PFSK-1 (cell line): ENCODE measurements at regions not wholly inside any gene's neighbourhood (a gene's known extent, or its start where the extent isn't known, plus 50 kb on each side); places are given as distances from the start of the nearest gene placed in this dataset.

Experiments used
- FOXP2 ChIP-seq: optimal IDR thresholded peaks from 2 replicates; pipeline ENCODE3; 2011; ENCODE audit warnings: borderline replicate concordance, control low read depth, inconsistent platforms; ENCODE audit not compliant: insufficient read depth; ENCODE audit errors: extremely low read length, extremely low read depth
- POLR2AphosphoS5 ChIP-seq: IDR thresholded peaks from 2 replicates; pipeline ENCODE4 v1.6.1; 2012; ENCODE audit warnings: low read depth, mild to moderate bottlenecking, control low read depth, low read length, moderate library complexity
- SIN3A ChIP-seq: IDR thresholded peaks from 2 replicates; pipeline ENCODE4 v1.6.1; 2012; ENCODE audit warnings: mild to moderate bottlenecking, low read length, moderate library complexity, borderline replicate concordance; ENCODE audit not compliant: insufficient read depth
- TAF1 ChIP-seq: IDR thresholded peaks from 2 replicates; pipeline ENCODE4 v1.6.1; 2012; ENCODE audit warnings: low read length, control low read depth, borderline replicate concordance; ENCODE audit not compliant: insufficient read depth
- TF ChIP-seq, protein P1 (sequence below), 2 experiments: IDR thresholded peaks; 2 replicates each; pipeline versions ENCODE4 v1.6.1 to v1.8.0; 2011 to 2012; ENCODE audit warnings: low read depth in 2 of 2, low read length in 2 of 2, control low read depth in 1 of 2, inconsistent platforms in 1 of 2, mild to moderate bottlenecking in 1 of 2, moderate library complexity in 1 of 2; ENCODE audit not compliant: insufficient read depth in 1 of 2

DNA sequence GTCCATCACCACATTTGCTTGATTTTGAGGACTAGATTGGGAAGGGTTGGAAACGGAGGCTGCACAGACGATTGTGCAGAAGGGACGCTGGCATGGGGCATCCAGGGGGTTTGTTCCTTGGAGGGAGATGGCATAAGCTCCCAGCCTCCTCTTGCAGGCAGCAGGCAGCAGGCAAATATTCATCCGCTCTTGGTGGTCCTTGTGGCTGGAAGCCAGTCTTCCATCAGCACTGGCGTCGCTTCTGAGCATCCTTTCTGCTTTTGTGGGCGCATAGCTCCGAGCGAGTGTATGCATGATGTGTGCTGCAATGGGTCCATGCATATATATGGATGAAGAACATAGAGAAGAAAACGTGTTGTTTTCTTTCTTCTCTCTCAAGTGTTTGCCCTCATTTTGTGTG is 166.1 kb upstream of the NTM start:
- TF ChIP-seq FOXP2: no peak
- TF ChIP-seq SIN3A: no peak
- no peak for TF ChIP-seq TAF1
- no peak for TF ChIP-seq POLR2AphosphoS5
- TF ChIP-seq, protein P1, sequence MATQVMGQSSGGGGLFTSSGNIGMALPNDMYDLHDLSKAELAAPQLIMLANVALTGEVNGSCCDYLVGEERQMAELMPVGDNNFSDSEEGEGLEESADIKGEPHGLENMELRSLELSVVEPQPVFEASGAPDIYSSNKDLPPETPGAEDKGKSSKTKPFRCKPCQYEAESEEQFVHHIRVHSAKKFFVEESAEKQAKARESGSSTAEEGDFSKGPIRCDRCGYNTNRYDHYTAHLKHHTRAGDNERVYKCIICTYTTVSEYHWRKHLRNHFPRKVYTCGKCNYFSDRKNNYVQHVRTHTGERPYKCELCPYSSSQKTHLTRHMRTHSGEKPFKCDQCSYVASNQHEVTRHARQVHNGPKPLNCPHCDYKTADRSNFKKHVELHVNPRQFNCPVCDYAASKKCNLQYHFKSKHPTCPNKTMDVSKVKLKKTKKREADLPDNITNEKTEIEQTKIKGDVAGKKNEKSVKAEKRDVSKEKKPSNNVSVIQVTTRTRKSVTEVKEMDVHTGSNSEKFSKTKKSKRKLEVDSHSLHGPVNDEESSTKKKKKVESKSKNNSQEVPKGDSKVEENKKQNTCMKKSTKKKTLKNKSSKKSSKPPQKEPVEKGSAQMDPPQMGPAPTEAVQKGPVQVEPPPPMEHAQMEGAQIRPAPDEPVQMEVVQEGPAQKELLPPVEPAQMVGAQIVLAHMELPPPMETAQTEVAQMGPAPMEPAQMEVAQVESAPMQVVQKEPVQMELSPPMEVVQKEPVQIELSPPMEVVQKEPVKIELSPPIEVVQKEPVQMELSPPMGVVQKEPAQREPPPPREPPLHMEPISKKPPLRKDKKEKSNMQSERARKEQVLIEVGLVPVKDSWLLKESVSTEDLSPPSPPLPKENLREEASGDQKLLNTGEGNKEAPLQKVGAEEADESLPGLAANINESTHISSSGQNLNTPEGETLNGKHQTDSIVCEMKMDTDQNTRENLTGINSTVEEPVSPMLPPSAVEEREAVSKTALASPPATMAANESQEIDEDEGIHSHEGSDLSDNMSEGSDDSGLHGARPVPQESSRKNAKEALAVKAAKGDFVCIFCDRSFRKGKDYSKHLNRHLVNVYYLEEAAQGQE (IDR thresholded peaks at IDR 0.05; ENCODE audit: insufficient read depth in 1 of 2, low read depth in 2 of 2, low read length in 2 of 2): no peak

DNA sequence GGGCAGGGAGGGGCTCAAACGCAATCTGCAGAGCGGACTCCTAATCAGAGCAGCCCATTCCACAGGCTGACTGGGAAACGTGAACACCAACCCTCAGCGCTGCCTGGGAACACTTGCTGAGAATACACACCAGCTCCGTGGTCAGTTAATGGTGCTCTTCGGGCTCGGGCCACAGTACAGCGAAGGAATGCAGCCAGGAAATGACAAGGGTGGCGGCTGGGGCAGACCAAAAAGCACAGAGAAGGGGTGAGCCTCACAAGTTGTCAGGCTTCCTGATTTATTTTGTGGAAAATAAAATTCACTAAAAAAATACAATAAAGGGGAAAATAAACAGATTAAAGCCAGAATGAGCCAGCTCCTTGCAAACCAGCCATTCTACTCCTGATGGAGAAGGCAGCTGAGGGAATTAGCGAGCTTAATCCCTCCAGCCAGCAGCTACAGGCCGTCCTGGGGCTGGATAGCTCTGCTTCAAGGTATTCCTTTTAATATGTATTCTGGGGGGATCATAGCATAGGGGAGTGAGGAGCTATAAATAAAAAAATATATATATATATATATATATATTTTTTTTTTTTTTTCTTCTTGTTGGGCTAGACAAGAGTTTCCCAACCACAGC is 165.5 kb upstream of the NTM start:
- TF ChIP-seq POLR2AphosphoS5 (no peak), FOXP2 (no peak), TAF1 (no peak), SIN3A (no peak)
- TF ChIP-seq, protein P1 (IDR thresholded peaks at IDR 0.05; ENCODE audit: insufficient read depth in 1 of 2, low read depth in 2 of 2, low read length in 2 of 2): no peak

DNA sequence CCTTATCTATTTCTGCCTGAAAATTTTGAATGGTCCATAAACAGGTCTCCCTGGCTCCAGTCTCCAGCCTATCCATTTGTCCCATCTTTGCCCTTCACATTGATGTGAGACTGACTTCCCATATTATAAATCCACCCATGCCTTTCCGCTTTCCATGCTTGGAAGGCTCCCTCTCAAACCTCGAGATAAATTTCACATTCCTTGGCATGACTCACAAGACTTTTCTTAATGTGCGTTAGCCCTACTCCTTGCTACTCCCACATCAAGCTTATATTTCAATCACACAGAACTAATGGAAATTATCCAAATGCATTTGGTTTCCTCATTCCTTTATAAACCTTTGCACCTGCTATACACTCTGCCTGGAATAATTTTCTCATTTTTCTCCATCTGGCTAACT is 163.7 kb upstream of the NTM start:
- TF ChIP-seq POLR2AphosphoS5 (no peak), SIN3A (no peak), TAF1 (no peak), FOXP2 (no peak)
- TF ChIP-seq, protein P1 (IDR thresholded peaks at IDR 0.05; ENCODE audit: insufficient read depth in 1 of 2, low read depth in 2 of 2, low read length in 2 of 2): no peak

DNA sequence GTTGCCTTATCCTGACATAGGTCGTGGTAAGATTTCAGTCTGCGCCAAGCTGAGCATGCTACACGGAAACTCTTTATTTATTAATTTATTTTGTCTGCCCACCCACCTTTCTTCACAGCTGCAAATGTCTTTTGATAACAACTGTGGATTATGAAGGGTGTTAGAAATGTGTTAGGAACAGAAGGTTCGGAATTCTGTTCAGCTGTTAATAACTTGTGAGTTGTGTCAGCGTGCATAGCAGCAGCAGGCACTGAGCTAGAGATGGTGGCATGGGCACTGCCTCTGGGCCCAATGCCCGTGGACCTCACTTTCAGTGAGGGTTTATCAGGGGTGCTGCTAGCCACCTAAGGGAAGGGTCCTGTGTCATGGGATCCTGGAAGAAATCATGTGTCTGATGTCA is 162.5 kb upstream of the NTM start:
- no peak for TF ChIP-seq TAF1
- no peak for TF ChIP-seq SIN3A
- TF ChIP-seq FOXP2: no peak
- TF ChIP-seq POLR2AphosphoS5: no peak
- TF ChIP-seq, protein P1 (IDR thresholded peaks at IDR 0.05; ENCODE audit: insufficient read depth in 1 of 2, low read depth in 2 of 2, low read length in 2 of 2): no peak
